GM04503 (cell line): ENCODE measurements at regions not wholly inside any gene's neighbourhood (a gene's known extent, or its start where the extent isn't known, plus 50 kb on each side); places are given as distances from the start of the nearest gene placed in this dataset.
A peak's percentile ranks its signal among the peaks of the same experiment; 100 is the strongest.
"Not testable (repeated sequence)": the region's sequence is repeated elsewhere in the genome, so short reads cannot be mapped to it uniquely, and the experiment has no call there.

Source experiments
- DNase-seq: peaks from one replicate; pipeline ENCODE4 v3.0.0-alpha.2; 2012; ENCODE audit warnings: low read depth

GRCh38 chrX:139475432-139475831, 55.1 kb upstream of the F9 start:
- no peak for DNase-seq

GRCh38 chrX:139461945-139462344, 68.6 kb upstream of the F9 start:
- not testable (repeated sequence) for DNase-seq

GRCh38 chrX:139454743-139455142, 75.8 kb upstream of the F9 start:
- no peak for DNase-seq

- DNase-seq, result peak; percentile 6
Observed at GRCh38 chrX:139448996-139449395, 81.5 kb upstream of the F9 start.

- no peak for DNase-seq
Observed at GRCh38 chrX:139446832-139447231, 83.7 kb upstream of the F9 start.

- DNase-seq, result peak; percentile 1
Observed at GRCh38 chrX:139429913-139430312, 100.6 kb upstream of the F9 start.

- DNase-seq, result no peak
Observed at GRCh38 chrX:139423186-139423585, 107.4 kb upstream of the F9 start.

- DNase-seq, result not testable (repeated sequence)
Observed at GRCh38 chrX:139398258-139398657, 132.3 kb upstream of the F9 start.

GRCh38 chrX:139388254-139388653, 142.3 kb upstream of the F9 start:
- DNase-seq, result no peak

GRCh38 chrX:139382529-139382928, 148.0 kb upstream of the F9 start:
- no peak for DNase-seq

GRCh38 chrX:139376547-139376946, 154.0 kb upstream of the F9 start:
- DNase-seq, result not testable (repeated sequence)

GRCh38 chrX:139360356-139360755, 170.2 kb upstream of the F9 start:
- DNase-seq, result no peak

- not testable (repeated sequence) for DNase-seq
Observed at GRCh38 chrX:139342594-139342991, 187.9 kb upstream of the F9 start.

- not testable (repeated sequence) for DNase-seq
Observed at GRCh38 chrX:139341855-139342593, 188.5 kb upstream of the F9 start.

GRCh38 chrX:139332441-139332840, 198.1 kb upstream of the F9 start:
- DNase-seq, result no peak

GRCh38 chrX:139327355-139327754, 203.2 kb upstream of the F9 start:
- DNase-seq, result no peak

- no peak for DNase-seq
Observed at GRCh38 chrX:139324756-139325155, 205.8 kb upstream of the F9 start.

GRCh38 chrX:139320661-139321354, 209.7 kb upstream of the F9 start:
- not testable (repeated sequence) for DNase-seq

GRCh38 chrX:139306675-139307074, 223.9 kb upstream of the F9 start:
- DNase-seq, result not testable (repeated sequence)

GRCh38 chrX:139304471-139304870, 226.1 kb upstream of the F9 start:
- DNase-seq, result no peak

- DNase-seq, result no peak
Observed at GRCh38 chrX:139299309-139299708, 231.2 kb upstream of the F9 start.

- DNase-seq, result no peak
Observed at GRCh38 chrX:139298437-139298836, 232.1 kb upstream of the F9 start.

- no peak for DNase-seq
Observed at GRCh38 chrX:139297638-139298037, 232.9 kb upstream of the F9 start.

GRCh38 chrX:139293991-139294390, 236.5 kb upstream of the F9 start:
- no peak for DNase-seq
